NCI-H2081 treated with DMSO at 0.1 percent for 48 hours (cell line): ENCODE measurements at regions not wholly inside any gene's neighbourhood (a gene's known extent, or its start where the extent isn't known, plus 50 kb on each side); places are given as distances from the start of the nearest gene placed in this dataset.
"Not testable (repeated sequence)": the region's sequence is repeated elsewhere in the genome, so short reads cannot be mapped to it uniquely, and the experiment has no call there.

Experiments used
- DNase-seq: peaks from one replicate; lab custom pipeline; 2025; lab: John Stamatoyannopoulos, UW

DNA sequence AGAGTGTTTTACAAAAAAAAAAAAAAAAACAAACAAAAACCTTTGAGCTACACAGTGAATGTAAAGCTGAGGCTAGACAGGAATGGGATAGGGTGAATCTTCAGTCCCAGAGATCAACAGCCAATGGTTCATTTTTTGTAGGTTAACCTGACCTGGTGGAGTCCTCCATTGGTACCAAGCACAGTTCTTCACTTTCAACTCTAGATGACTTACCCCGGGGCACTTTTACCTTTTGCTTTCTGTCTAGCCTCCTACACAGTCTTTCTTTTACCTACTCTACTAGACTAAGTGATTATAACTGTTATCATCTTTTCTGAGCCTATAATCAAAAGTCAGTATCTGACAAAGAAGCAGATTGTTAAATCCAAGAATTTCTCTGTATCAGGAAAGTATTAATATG is 50.9 kb downstream of the ANXA2R start:
- DNase-seq = no peak

GRCh38 chr5:42988568-42988967 is 51.6 kb downstream of the ANXA2R start:
- no peak for DNase-seq

DNA sequence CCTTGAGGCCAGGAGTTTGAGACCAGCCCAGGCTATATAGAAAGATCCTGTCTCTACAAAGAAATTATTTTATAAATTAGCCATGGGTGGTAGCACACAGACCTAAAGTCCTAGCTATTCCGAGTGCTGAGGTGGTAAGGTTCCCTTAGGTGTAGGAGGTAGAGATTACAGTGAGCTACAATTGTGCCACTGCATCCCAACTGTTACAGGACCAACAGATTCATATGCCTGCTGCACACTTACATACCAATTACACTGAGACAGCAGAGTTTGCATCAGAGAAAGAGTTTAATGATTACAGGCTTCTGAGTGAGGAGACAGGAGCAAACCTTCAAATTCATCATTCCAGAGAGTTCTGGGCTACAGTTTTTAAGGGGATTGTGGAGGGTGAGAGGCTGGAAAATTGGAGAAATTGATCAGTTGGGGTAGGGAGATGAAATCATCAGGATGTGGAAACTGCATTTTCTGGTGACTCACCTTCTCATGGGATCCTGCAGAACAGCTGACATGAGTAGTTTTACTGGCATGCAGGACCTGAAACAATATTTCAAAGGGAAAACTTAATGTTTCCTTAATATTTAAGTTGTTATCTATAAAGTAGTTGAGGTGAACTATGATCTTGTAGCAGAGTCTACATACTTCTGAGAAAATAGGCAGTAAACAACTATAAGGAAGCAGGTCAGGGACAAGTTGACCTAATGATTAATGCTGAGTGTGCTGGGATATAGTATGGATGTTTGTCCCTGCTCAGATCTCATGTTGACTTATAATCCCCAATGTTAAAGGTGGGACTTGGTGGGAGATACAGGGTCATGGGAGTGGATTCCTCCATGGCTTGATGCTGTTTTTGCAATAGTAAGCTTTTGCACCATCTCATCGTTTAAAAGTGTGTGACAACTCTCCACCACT is 54.7 kb downstream of the ANXA2R start:
- DNase-seq = no peak

DNA sequence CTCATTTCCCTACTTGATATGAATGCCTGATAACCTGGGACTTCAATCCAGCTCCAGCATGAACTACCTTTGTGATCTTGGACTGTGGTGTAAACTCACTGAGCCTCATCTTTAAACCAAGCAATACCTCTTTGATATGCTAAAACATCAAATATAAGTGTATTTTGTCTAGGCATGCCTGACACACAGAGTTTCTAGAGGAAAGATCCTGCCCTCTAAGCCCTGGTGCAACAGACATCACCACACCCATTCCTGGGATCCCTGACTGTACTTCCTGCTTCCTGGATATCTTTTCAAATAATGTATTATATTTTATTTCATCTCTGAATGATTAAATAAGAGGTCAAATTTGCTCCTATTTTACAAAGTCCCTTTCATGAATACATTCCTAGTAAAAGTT is 55.8 kb downstream of the ANXA2R start:
- no peak for DNase-seq

DNA sequence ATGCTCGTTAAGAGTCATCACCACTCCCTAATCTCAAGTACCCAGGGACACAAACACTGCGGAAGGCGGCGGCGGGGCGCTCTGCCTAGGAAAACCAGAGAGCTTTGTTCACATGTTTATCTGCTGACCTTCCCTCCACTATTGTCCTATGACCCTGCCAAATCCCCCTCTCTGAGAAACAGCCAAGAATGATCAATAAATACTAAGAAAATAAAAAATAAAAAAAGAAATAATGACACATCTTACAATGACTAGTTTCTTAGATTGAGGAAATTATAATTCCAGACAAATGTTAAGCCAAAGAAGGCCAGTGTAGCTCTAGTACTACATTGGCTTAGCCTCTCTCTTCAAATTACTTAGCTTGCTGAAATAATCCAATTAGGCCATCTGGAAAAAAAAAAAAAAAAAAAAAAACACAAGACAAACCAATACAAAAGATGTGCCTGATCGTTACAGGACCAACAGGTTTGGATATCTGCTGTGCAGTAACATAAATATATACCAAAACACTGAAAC is 58.0 kb downstream of the ANXA2R start:
- no peak for DNase-seq

DNA sequence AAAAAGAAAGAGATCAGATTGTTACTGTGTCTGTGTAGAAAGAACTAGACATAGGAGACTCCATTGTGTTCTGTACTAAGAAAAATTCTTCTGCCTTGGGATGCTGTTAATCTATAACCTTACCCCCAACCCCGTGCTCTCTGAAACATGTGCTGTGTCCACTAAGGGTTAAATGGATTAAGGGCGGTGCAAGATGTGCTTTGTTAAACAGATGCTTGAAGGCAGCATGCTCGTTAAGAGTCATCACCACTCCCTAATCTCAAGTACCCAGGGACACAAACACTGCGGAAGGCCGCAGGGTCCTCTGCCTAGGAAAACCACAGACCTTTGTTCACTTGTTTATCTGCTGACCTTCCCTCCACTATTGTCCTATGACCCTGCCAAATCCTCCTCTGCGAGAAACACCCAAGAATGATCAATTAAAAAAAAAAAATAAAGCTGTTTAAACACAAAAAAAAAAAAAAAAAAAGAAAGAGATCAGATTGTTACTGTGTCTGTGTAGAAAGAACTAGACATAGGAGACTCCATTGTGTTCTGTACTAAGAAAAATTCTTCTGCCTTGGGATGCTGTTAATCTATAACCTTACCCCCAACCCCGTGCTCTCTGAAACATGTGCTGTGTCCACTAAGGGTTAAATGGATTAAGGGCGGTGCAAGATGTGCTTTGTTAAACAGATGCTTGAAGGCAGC is 58.6 kb downstream of the ANXA2R start:
- DNase-seq = not testable (repeated sequence)

GRCh38 chr5:42981015-42981414 is 59.1 kb downstream of the ANXA2R start:
- not testable (repeated sequence) for DNase-seq

DNA sequence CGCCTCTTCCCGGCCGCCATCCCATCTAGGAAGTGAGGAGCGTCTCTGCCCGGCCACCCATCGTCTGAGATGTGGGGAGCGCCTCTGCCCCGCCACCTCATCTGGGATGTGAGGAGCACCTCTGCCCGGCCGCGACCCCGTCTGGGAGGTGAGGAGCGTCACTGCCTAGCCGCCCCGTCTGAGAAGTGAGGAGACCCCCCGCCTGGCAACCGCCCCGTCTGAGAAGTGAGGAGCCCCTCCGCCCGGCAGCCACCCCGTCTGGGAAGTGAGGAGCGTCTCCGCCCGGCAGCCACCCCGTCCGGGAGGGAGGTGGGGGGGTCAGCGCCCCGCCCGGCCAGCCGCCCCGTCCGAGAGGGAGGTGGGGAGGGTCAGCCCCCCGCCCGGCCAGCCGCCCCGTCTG is 59.7 kb downstream of the ANXA2R start:
- DNase-seq = not testable (repeated sequence)

GRCh38 chr5:42979242-42979641 is 60.9 kb downstream of the ANXA2R start:
- not testable (repeated sequence) for DNase-seq

GRCh38 chr5:42974536-42974935 is 65.6 kb downstream of the ANXA2R start:
- no peak for DNase-seq

- no peak for DNase-seq
Measured at GRCh38 chr5:42970636-42971559, 69.2 kb downstream of the ANXA2R start.

DNA sequence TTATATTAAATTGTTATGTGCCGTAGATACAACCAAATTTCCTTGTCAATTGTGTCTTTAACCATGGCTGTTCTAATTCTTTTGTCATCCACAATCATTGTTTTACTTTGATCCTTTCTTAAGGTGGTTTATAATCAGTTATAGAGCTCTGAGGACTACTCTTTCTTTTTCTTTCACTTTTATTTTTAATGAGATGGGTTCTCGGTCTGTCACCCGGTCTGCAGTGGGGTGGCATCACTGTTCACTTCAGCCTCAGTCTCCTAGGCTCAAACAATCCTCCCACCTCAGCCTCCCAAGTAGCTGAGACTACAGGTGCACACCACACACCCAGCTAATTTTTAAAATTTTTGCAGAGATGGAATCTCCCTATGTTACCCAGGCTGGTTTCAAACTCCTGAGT is 74.2 kb downstream of the ANXA2R start:
- DNase-seq = no peak

- no peak for DNase-seq
Measured at GRCh38 chr5:42963412-42963811, 76.7 kb downstream of the ANXA2R start.

- DNase-seq = no peak
Measured at GRCh38 chr5:42962124-42962523, 78.0 kb downstream of the ANXA2R start.

DNA sequence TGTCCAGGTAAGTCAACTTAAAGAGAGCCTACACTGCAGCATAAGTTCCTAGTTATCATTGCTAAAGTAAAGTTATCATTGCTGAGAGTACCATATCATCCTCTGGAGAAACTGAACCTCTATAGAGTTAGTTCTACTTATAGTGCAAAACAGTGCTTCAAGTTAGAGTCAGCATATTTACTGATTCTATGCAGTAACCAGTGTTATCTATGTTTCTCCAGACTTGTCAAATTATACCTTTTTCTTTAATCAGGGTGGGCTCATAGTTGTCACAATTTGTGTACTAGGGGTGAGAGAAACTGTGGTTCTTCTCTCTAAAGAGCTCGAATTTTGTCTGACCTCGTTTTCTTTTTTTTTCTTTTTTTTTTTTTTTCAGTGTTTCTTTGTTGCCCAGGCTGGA is 79.6 kb downstream of the ANXA2R start:
- no peak for DNase-seq

- DNase-seq = no peak
Measured at GRCh38 chr5:42956551-42956950, 83.6 kb downstream of the ANXA2R start.

DNA sequence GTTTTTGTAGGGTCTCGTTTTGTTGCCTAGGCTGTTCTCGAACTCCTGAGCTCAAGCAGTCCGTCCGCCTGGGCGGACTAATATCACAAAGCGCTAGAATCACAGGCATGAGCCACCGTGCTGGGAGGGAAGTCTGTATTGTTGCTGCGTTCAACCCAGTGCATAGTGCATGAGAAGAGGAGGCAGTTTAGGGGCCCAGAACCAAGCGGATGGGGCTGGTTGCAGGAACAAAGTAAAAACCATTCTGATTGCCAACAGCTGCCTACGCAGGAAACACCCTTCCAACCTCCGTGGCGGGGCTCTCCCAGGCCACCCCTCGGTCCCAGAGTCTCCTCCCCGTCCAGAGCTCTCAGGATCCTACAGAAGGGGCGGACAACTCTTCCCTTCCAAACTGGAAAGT is 87.1 kb downstream of the ANXA2R start:
- no peak for DNase-seq

DNA sequence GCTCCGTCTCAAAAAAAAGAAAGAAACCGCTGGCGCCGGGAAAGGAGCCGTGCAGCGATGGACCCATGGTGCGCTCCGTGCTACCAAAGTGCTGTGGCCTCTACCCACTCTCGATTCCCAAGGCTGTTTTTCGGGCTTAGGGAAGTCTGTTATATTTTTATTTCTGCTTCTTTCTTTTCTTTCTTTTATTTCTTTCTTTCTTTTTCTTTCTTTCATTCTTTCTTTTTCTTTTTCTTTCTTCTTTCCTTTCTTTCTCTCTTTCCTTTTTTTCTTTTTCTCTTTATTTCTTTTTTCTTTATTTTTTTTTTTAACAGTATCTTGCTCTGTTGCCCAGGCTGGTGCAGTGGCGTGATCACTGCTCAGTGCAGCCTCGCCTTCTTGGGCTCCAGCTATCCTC is 87.5 kb downstream of the ANXA2R start:
- no peak for DNase-seq

DNA sequence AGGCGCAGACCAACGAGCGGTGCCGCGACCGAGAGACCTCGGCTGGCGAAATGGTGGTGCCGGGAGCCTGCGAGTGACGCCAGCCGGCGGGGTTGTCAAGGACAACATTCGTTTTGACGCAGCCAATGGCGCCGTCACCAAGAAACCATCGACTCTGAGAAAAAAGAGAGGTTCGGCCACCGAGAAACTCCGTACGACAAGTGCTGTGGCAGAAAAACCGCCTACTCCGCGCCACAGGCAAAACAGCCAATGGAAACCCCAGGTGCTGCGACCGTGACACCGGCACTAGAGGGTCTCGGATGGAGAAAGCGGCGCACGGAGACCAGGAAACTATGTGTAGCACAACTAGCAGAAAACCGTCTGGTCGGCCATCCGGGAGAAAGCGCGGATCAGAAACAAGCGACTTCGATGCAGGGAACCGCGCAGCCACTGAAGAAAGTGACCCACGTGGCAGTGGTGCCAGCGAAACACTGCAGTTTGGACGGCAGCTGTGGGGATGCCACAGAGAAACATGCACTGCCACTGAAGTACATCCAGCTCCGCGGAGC is 88.8 kb downstream of the ANXA2R start:
- DNase-seq = no peak

- no peak for DNase-seq
Measured at GRCh38 chr5:42950456-42951292, 89.4 kb downstream of the ANXA2R start.

DNA sequence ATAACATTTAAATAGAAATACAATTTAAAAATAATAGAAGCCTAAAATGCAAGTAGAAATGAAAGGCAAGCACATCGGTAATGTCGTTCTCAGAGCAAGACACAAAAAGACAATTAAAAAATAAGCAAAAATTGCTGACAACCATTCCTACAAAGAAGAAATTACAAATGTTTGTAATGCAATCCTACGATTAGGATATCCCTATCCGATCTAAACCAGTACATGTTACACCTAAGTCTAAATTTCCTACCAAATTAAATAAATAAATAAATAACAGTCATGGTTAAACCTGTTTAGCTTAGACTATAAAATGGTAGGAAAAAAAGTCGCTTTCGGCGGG is 90.0 kb downstream of the ANXA2R start:
- DNase-seq = no peak
